ENCODE measurements at regions not wholly inside any gene's neighbourhood (a gene's known extent, or its start where the extent isn't known, plus 50 kb on each side); places are given as distances from the start of the nearest gene placed in this dataset.

GRCh38 chr6:10082385-10082784 is 332.5 kb downstream of the TFAP2A start:
- Histone ChIP-seq H3K9me1 (replicated peaks; ENCODE audit: control insufficient read depth, extremely low read depth, insufficient read depth, low read length) (no peaks in the 10 kb centered on the region), H3K4me1 (ENCODE audit: control insufficient read depth, extremely low read depth, insufficient read depth, low read length) (no peaks in the 10 kb centered on the region), H2AFZ (ENCODE audit: low read depth, low read length) (no peak overlapping the region), H3K79me2 (ENCODE audit: control insufficient read depth, insufficient read depth, low read length) (no peaks in the 10 kb centered on the region), H3K27me3 (ENCODE audit: control insufficient read depth in 2 of 2, insufficient read depth in 2 of 2, low read length in 2 of 2) (no peaks in the 10 kb centered on the region), H3K9me3 (replicated peaks; ENCODE audit: control insufficient read depth, insufficient read depth, low read length) (no peaks in the 10 kb centered on the region), H3K27ac (ENCODE audit: insufficient read depth, low read depth, low read length) (no peak overlapping the region), H4K20me1 (replicated peaks; ENCODE audit: control insufficient read depth, extremely low read depth, insufficient read depth, low read length) (no peaks in the 10 kb centered on the region), H3K4me3 (replicated peaks in 1 of 3; ENCODE audit: insufficient read depth in 1 of 3, low read depth in 1 of 3, low read length in 3 of 3) (no peak overlapping the region), H3K36me3 (ENCODE audit: control insufficient read depth in 2 of 2, extremely low read depth in 1 of 2, insufficient read depth in 2 of 2, low read length in 2 of 2) (no peaks in the 10 kb centered on the region), H3K9ac (replicated peaks; ENCODE audit: extremely low read depth, insufficient read depth, low read length) (no peak overlapping the region), H3K4me2 (ENCODE audit: insufficient read depth, low read length) (no peak overlapping the region)
- no peak for TF ChIP-seq EZH2 (IDR thresholded peaks at IDR 0.05; ENCODE audit: borderline replicate concordance, low read depth, low read length, severe bottlenecking)
- TF ChIP-seq MYC (IDR thresholded peaks at IDR 0.05; ENCODE audit: low read depth, low read length), result no peak
- no peak for TF ChIP-seq FOS (IDR thresholded peaks at IDR 0.05; ENCODE audit: borderline replicate concordance, insufficient read depth, low read length)
- no peak for TF ChIP-seq POLR2A (IDR thresholded peaks at IDR 0.05; ENCODE audit: low read depth, low read length)
- TF ChIP-seq CTCF (IDR thresholded peaks at IDR 0.05; ENCODE audit: extremely low read depth in 1 of 2, insufficient read depth in 1 of 2, low read depth in 1 of 2, low read length in 2 of 2), result no peak
- intact Hi-C loops (cut with micrococcal nuclease) (no loop called here), dilution Hi-C loops (cut with MboI; ENCODE audit: extremely low pct_ligation_motif_present, low sequenced_read_pairs) (no loop called here)
- DNase-seq (ENCODE audit: low read depth, low spot score), result no peak
- ChIA-PET CTCF (no interaction called here), POLR2A (no interaction called here)
- no peak for FAIRE-seq
- no TSS peak for BruUV-seq (replicated peaks)

GRCh38 chr6:10081957-10082356 is 332.9 kb downstream of the TFAP2A start:
- DNase-seq (ENCODE audit: low read depth, low spot score), result no peak
- ChIA-PET POLR2A (no interaction called here), CTCF (no interaction called here)
- H3K9me1 ChIP-seq (replicated peaks; ENCODE audit: control insufficient read depth, extremely low read depth, insufficient read depth, low read length), result no peaks in the 10 kb centered on the region
- no peak overlapping the region for H3K9ac ChIP-seq (replicated peaks; ENCODE audit: extremely low read depth, insufficient read depth, low read length)
- no TSS peak for BruUV-seq (replicated peaks)
- H3K79me2 ChIP-seq (ENCODE audit: control insufficient read depth, insufficient read depth, low read length), result no peaks in the 10 kb centered on the region
- dilution Hi-C loops (cut with MboI; ENCODE audit: extremely low pct_ligation_motif_present, low sequenced_read_pairs) (no loop called here), intact Hi-C loops (cut with micrococcal nuclease) (no loop called here)
- FAIRE-seq, result no peak
- no peaks in the 10 kb centered on the region for H4K20me1 ChIP-seq (replicated peaks; ENCODE audit: control insufficient read depth, extremely low read depth, insufficient read depth, low read length)
- no peak overlapping the region for H2AFZ ChIP-seq (ENCODE audit: low read depth, low read length)
- H3K36me3 ChIP-seq (ENCODE audit: control insufficient read depth in 2 of 2, extremely low read depth in 1 of 2, insufficient read depth in 2 of 2, low read length in 2 of 2), result no peaks in the 10 kb centered on the region
- no peaks in the 10 kb centered on the region for H3K27me3 ChIP-seq (ENCODE audit: control insufficient read depth in 2 of 2, insufficient read depth in 2 of 2, low read length in 2 of 2)
- no peaks in the 10 kb centered on the region for H3K9me3 ChIP-seq (replicated peaks; ENCODE audit: control insufficient read depth, insufficient read depth, low read length)
- no peaks in the 10 kb centered on the region for H3K4me1 ChIP-seq (ENCODE audit: control insufficient read depth, extremely low read depth, insufficient read depth, low read length)
- no peak overlapping the region for H3K4me3 ChIP-seq (replicated peaks in 1 of 3; ENCODE audit: insufficient read depth in 1 of 3, low read depth in 1 of 3, low read length in 3 of 3)
- no peak overlapping the region for H3K27ac ChIP-seq (ENCODE audit: insufficient read depth, low read depth, low read length)
- no peak overlapping the region for H3K4me2 ChIP-seq (ENCODE audit: insufficient read depth, low read length)
- no peak for TF ChIP-seq FOS (IDR thresholded peaks at IDR 0.05; ENCODE audit: borderline replicate concordance, insufficient read depth, low read length)
- TF ChIP-seq EZH2 (IDR thresholded peaks at IDR 0.05; ENCODE audit: borderline replicate concordance, low read depth, low read length, severe bottlenecking), result no peak
- no peak for TF ChIP-seq MAX (IDR thresholded peaks at IDR 0.05; ENCODE audit: insufficient read depth, insufficient read length)
- TF ChIP-seq MYC (IDR thresholded peaks at IDR 0.05; ENCODE audit: low read depth, low read length), result no peak
- no peak for TF ChIP-seq GATA2 (IDR thresholded peaks at IDR 0.05; ENCODE audit: insufficient read depth, insufficient read length, low read depth, low read length)
- no peak for TF ChIP-seq JUN (IDR thresholded peaks at IDR 0.05; ENCODE audit: borderline replicate concordance, insufficient read depth, insufficient read length, low read depth)
- no peak for TF ChIP-seq POLR2A (IDR thresholded peaks at IDR 0.05; ENCODE audit: low read depth, low read length)
- TF ChIP-seq CTCF (IDR thresholded peaks at IDR 0.05; ENCODE audit: extremely low read depth in 1 of 2, insufficient read depth in 1 of 2, low read depth in 1 of 2, low read length in 2 of 2), result no peak
- TF ChIP-seq POLR2AphosphoS5 (IDR thresholded peaks at IDR 0.05; ENCODE audit: insufficient read depth, low read depth, low read length), result no peak
